Left lung (tissue), 4 donors: ENCODE measurements at regions not wholly inside any gene's neighbourhood (a gene's known extent, or its start where the extent isn't known, plus 50 kb on each side); places are given as distances from the start of the nearest gene placed in this dataset.
"Not testable (repeated sequence)": the region's sequence is repeated elsewhere in the genome, so short reads cannot be mapped to it uniquely, and the experiment has no call there.

Experiments used
- ATAC-seq: fragments of 200-7000 bp; cut with Tn5 transposase; one replicate; pipeline ENCODE4 v1.9.1; 2020; ENCODE audit warnings: moderate library complexity
- DNase-seq, 4 donors: peaks; one replicate each; pipeline ENCODE4 v3.0.0-alpha.2; 2013 to 2020
- H3K27ac ChIP-seq, 2 donors: fragments of 200-600 bp; sonication (generic) in 1 of 2; one replicate each; pipeline versions ENCODE4 v1.5.0 to v1.8.0; 2020 to 2021
- H3K27me3 ChIP-seq, 2 donors: fragments of 200-600 bp; sonication (generic) in 1 of 2; one replicate each; pipeline versions ENCODE4 v1.5.0 to v1.8.0; 2020 to 2021
- H3K36me3 ChIP-seq, 2 donors: fragments of 200-600 bp; sonication (generic) in 1 of 2; one replicate each; pipeline versions ENCODE4 v1.5.0 to v1.8.0; 2020 to 2021
- H3K4me1 ChIP-seq, 2 donors: fragments of 200-600 bp; one replicate each; pipeline ENCODE4 v1.8.0; 2021
- H3K4me3 ChIP-seq, 2 donors: fragments of 200-600 bp; sonication (generic) in 1 of 2; one replicate each; pipeline versions ENCODE4 v1.5.0 to v1.8.0; 2020 to 2021; ENCODE audit warnings: mild to moderate bottlenecking in 1 of 2
- H3K9me3 ChIP-seq, 2 donors: fragments of 200-600 bp; sonication (generic) in 1 of 2; one replicate each; pipeline versions ENCODE4 v1.5.0 to v1.8.0; 2020 to 2021
- intact Hi-C, 2 donors: fragments of 100-400 bp; cut with DNase I; formaldehyde crosslinking; loops; one replicate each; pipeline versions ENCODE4 v1.11.2 to v1.14.2; 2022
- TF ChIP-seq, protein P1 (sequence below), 2 donors: fragments of 200-600 bp; sonication (generic) in 1 of 2; IDR thresholded peaks; one replicate each; pipeline versions ENCODE4 v1.5.0 to v1.8.0; 2021; ENCODE audit warnings: antibody characterized with exemption in 2 of 2
- donor health status: DM: no; HTN: yes; CAD: no.
- donor health status: DM: no; HTN: no; CAD: no.

DNA sequence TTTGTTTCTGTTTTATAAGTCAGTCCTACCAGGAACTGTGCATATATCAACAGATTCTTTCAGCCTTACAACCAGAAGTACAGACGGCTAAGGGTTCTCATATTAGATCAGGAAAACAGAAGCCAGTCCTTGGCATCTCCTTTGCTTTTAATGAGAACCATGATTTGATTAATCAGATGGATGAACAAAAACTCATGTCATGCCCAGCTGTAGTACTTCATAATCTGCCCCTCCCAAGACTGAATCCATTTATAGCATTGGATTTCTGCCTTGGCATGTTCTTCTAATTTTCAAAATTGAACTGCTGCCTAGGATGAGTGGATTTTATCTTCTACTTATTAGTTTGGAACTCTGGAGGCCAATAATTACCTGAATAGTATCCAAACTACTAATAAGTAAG is 617.2 kb downstream of the SLITRK5 start:
- Histone ChIP-seq H3K4me3 (no peak overlapping the region), H3K36me3 (no peaks in the 10 kb centered on the region), H3K4me1 (no peaks in the 10 kb centered on the region), H3K9me3 (peaks cover 0 to 15% of the 10 kb centered on the region in 2 donors), H3K27ac (no peak overlapping the region), H3K27me3 (no peaks in the 10 kb centered on the region)
- TF ChIP-seq, protein P1, sequence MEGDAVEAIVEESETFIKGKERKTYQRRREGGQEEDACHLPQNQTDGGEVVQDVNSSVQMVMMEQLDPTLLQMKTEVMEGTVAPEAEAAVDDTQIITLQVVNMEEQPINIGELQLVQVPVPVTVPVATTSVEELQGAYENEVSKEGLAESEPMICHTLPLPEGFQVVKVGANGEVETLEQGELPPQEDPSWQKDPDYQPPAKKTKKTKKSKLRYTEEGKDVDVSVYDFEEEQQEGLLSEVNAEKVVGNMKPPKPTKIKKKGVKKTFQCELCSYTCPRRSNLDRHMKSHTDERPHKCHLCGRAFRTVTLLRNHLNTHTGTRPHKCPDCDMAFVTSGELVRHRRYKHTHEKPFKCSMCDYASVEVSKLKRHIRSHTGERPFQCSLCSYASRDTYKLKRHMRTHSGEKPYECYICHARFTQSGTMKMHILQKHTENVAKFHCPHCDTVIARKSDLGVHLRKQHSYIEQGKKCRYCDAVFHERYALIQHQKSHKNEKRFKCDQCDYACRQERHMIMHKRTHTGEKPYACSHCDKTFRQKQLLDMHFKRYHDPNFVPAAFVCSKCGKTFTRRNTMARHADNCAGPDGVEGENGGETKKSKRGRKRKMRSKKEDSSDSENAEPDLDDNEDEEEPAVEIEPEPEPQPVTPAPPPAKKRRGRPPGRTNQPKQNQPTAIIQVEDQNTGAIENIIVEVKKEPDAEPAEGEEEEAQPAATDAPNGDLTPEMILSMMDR (IDR thresholded peaks at IDR 0.05) = no peak
- no peak for DNase-seq
- ATAC-seq = no peak
- intact Hi-C loops = no loop called here

DNA sequence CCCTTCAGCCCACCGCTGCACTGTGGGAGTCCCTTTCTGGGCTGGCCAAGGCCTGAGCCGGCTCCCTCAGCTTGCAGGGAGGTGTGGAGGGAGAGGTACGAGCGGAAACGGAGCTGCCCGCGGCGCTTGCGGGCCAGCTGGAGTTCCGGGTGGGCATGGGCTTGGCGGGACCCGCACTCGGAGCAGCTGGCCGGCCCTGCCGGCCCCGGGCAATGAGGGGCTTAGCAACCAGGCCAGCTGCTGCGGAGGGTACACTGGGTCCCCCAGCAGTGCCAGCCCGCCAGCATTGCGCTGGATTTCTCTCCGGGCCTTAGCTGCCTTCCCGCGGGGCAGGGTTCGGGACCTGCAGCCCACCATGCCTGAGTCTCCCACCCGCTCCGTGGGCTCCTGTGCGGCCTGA is 620.6 kb downstream of the SLITRK5 start:
- H3K4me1 ChIP-seq, H3K27ac ChIP-seq, H3K4me3 ChIP-seq, ATAC-seq, intact Hi-C loops, H3K27me3 ChIP-seq, H3K36me3 ChIP-seq: not testable (repeated sequence)
- DNase-seq = peak in 1 of 4 donors; percentile 70
- H3K9me3 ChIP-seq = peaks cover 0 to 16% of the 10 kb centered on the region in 2 donors

DNA sequence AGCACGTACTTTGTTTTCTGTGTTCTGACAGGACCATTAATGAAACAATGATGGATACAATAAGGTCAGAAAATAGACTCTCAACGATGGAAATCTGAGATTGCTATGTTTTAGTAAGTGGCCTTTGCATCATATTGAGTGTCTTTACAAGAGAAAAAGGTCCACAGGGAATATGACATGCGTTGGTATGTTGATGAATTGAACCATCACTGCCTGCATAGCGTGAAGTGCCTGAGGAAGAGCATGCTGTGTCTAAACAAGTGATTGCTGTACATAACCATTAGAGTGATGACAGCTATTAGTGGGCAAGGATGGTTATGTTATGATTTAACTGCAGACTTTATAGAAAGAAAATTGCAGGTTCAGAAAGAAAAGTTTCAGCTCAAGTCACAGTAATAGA is 623.2 kb downstream of the SLITRK5 start:
- intact Hi-C loops = no loop called here
- Histone ChIP-seq H3K36me3 (no peaks in the 10 kb centered on the region), H3K4me3 (no peak overlapping the region), H3K27ac (no peak overlapping the region), H3K9me3 (peaks cover 0 to 16% of the 10 kb centered on the region in 2 donors), H3K4me1 (no peaks in the 10 kb centered on the region), H3K27me3 (no peaks in the 10 kb centered on the region)
- TF ChIP-seq, protein P1 (IDR thresholded peaks at IDR 0.05) = no peak
- ATAC-seq (no peak), DNase-seq (no peak)

DNA sequence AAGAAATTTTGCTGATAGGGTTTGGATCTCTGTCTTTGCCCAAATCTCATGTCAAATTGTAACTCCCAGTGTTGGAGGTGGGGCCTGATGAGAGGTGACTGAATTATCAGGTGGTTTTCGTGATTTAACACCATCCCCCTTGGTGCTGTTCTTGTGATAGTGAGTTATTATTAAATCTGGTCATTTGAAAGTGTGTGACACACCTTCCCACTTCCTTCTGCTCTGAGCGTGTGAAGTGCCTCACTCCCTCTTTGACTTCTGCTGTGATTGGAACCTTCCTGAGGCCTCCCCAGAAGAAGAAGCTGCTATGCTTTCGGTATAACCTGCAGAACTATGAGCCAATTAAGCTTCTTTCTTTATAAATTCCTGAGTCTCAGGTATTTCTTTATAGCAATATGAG is 632.0 kb downstream of the SLITRK5 start:
- DNase-seq = no peak
- TF ChIP-seq, protein P1 (IDR thresholded peaks at IDR 0.05) = no peak
- Histone ChIP-seq H3K4me3 (no peak overlapping the region), H3K4me1 (no peaks in the 10 kb centered on the region), H3K27ac (no peak overlapping the region), H3K27me3 (no peaks in the 10 kb centered on the region), H3K9me3 (peaks cover 0 to 19% of the 10 kb centered on the region in 2 donors), H3K36me3 (no peaks in the 10 kb centered on the region)
- intact Hi-C loops = no loop called here
- no peak for ATAC-seq

DNA sequence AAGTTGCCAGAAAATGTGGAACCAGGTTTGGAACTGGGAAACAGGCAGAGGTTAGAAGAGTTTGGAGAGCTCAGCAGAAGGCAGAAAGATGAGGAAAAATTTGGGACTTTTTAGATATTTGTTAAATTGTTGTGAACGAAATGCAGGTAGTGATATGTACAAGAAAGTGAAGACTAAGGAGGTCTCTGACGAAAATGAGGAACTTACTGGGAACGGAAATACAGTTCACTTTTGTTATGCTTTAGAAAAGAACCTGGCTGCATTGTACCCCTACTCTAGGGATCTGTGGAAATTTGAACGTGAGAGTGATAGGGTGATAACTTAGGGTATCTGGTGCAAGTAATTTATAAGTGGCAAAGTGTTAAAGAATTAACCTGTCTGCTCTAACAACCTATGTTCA is 632.4 kb downstream of the SLITRK5 start:
- no peak overlapping the region for H3K27ac ChIP-seq
- no peak overlapping the region for H3K4me3 ChIP-seq
- H3K4me1 ChIP-seq = no peaks in the 10 kb centered on the region
- TF ChIP-seq, protein P1 (IDR thresholded peaks at IDR 0.05) = no peak
- peaks cover 0 to 19% of the 10 kb centered on the region in 2 donors for H3K9me3 ChIP-seq
- no peak for ATAC-seq
- no peaks in the 10 kb centered on the region for H3K27me3 ChIP-seq
- intact Hi-C loops = no loop called here
- DNase-seq = no peak
- no peaks in the 10 kb centered on the region for H3K36me3 ChIP-seq

DNA sequence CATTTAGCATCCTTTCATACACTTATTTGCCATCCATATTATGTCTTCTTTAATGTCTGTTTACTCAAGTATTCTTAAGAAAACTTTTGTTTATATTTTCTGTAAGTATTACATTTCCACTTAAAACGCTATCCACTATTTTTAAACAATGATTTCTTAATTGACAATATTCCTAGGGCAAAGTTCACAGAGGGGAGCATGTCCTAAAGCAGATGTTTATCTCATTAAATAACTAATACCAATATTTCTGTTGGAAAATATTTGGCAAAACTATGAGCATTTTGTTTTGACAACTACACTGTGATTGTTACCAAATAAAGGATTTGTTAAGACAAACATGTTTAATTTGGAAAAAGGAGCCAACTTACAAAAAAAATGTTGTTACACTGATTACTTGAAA is 643.3 kb downstream of the SLITRK5 start:
- H3K4me3 ChIP-seq = no peak overlapping the region
- H3K4me1 ChIP-seq = no peaks in the 10 kb centered on the region
- H3K9me3 ChIP-seq = no peaks in the 10 kb centered on the region
- H3K27me3 ChIP-seq = no peaks in the 10 kb centered on the region
- no peaks in the 10 kb centered on the region for H3K36me3 ChIP-seq
- DNase-seq = peak in 1 of 4 donors; percentile 3
- TF ChIP-seq, protein P1 (IDR thresholded peaks at IDR 0.05) = no peak
- intact Hi-C loops = no loop called here
- no peak overlapping the region for H3K27ac ChIP-seq
- no peak for ATAC-seq
